Endothelial cell of umbilical vein (primary cell): ENCODE measurements at regions not wholly inside any gene's neighbourhood (a gene's known extent, or its start where the extent isn't known, plus 50 kb on each side); places are given as distances from the start of the nearest gene placed in this dataset.

Experiments
- BruUV-seq: library from RNA; stranded (reverse); fragments of 400-500 nt; replicated peaks from 2 replicates; lab custom pipeline; 2021; lab: Mats Ljungman, UMichigan
- CTCF ChIA-PET: fragments of 300-600, 350-600 bp; sonication (Branson Sonifier 250); formaldehyde crosslinking; loops from one replicate; lab custom pipeline; 2021; ENCODE audit warnings: antibody characterized with exemption, inconsistent platforms; lab: Charles Lee
- POLR2A ChIA-PET: fragments of 300-600, 350-600 bp; sonication (Branson Sonifier 250); formaldehyde crosslinking; loops from one replicate; lab custom pipeline; 2021; ENCODE audit warnings: antibody characterized with exemption, inconsistent platforms; lab: Charles Lee
- DNase-seq: peaks from one replicate; pipeline ENCODE4 v3.0.0-alpha.2; 2011; ENCODE audit warnings: low read depth, low spot score
- FAIRE-seq: peaks from 2 replicates; lab custom pipeline; 2011; peaks lifted over from hg19 to GRCh38; lab: Jason Lieb, UNC
- H2AFZ ChIP-seq: 2 replicates; pipeline ENCODE4 v1.6.0; 2012; ENCODE audit warnings: low read depth, low read length, control low read depth, inconsistent platforms
- H3K27ac ChIP-seq: 2 replicates; pipeline ENCODE4 v1.5.1; 2011; ENCODE audit warnings: low read depth, mild to moderate bottlenecking, control low read depth, low read length, moderate library complexity; ENCODE audit not compliant: insufficient read depth
- H3K27me3 ChIP-seq, 2 experiments: 2 replicates each; pipeline versions ENCODE4 v1.6.0 to v1.6.1; 2011; ENCODE audit warnings: low read length in 2 of 2, mixed read lengths in 1 of 2; ENCODE audit not compliant: control insufficient read depth in 2 of 2, insufficient read depth in 2 of 2
- H3K36me3 ChIP-seq, 2 experiments: 2 replicates in 1 of 2; 3 replicates in 1 of 2; pipeline ENCODE4 v1.5.1; 2011; ENCODE audit warnings: low read length in 2 of 2, mild to moderate bottlenecking in 1 of 2, moderate library complexity in 1 of 2; ENCODE audit not compliant: control insufficient read depth in 2 of 2, insufficient read depth in 2 of 2; ENCODE audit errors: extremely low read depth in 1 of 2
- H3K4me1 ChIP-seq: 3 replicates; pipeline ENCODE4 v1.5.1; 2011; ENCODE audit warnings: mild to moderate bottlenecking, low read length; ENCODE audit not compliant: control insufficient read depth, insufficient read depth; ENCODE audit errors: extremely low read depth
- H3K4me2 ChIP-seq: 2 replicates; pipeline ENCODE4 v1.6.1; 2011; ENCODE audit warnings: low read length, control low read depth, mixed read lengths; ENCODE audit not compliant: insufficient read depth
- H3K4me3 ChIP-seq, 3 experiments: fragments of 200-600 bp in 1 of 3; sonication (generic), shearing (Covaris generic) in 1 of 3; replicated peaks in 1 of 3; 2 replicates each; pipeline ENCODE4 v1.5.1; 2011 to 2016; ENCODE audit warnings: control low read depth in 3 of 3, low read length in 3 of 3, mild to moderate bottlenecking in 2 of 3, inconsistent platforms in 1 of 3, low read depth in 1 of 3, moderate library complexity in 1 of 3; ENCODE audit not compliant: insufficient read depth in 1 of 3
- H3K79me2 ChIP-seq: 2 replicates; pipeline ENCODE4 v1.6.0; 2012; ENCODE audit warnings: low read length, inconsistent platforms; ENCODE audit not compliant: control insufficient read depth, insufficient read depth
- H3K9ac ChIP-seq: replicated peaks from 2 replicates; pipeline ENCODE3; 2011; ENCODE audit warnings: low read length, control low read depth; ENCODE audit not compliant: insufficient read depth; ENCODE audit errors: extremely low read depth
- H3K9me1 ChIP-seq: replicated peaks from 3 replicates; pipeline ENCODE4 v1.6.0; 2011; ENCODE audit warnings: mild to moderate bottlenecking, low read length; ENCODE audit not compliant: control insufficient read depth, insufficient read depth; ENCODE audit errors: extremely low read depth
- H3K9me3 ChIP-seq: replicated peaks from 2 replicates; pipeline ENCODE4 v1.5.1; 2012; ENCODE audit warnings: low read length, inconsistent platforms; ENCODE audit not compliant: control insufficient read depth, insufficient read depth
- H4K20me1 ChIP-seq: replicated peaks from 2 replicates; pipeline ENCODE3; 2011; ENCODE audit warnings: mild to moderate bottlenecking, low read length; ENCODE audit not compliant: control insufficient read depth, insufficient read depth; ENCODE audit errors: extremely low read depth
- EZH2 ChIP-seq: IDR thresholded peaks from 2 replicates; pipeline ENCODE4 v1.6.1; 2012; ENCODE audit warnings: borderline replicate concordance, low read depth, mild to moderate bottlenecking, moderate library complexity, low read length, inconsistent platforms; ENCODE audit not compliant: severe bottlenecking
- FOS ChIP-seq: IDR thresholded peaks from 2 replicates; pipeline ENCODE4 v1.6.1; 2011; ENCODE audit warnings: mild to moderate bottlenecking, low read length, moderate library complexity, borderline replicate concordance; ENCODE audit not compliant: insufficient read depth
- GATA2 ChIP-seq: IDR thresholded peaks from 2 replicates; pipeline ENCODE4 v1.7.0; 2011; ENCODE audit warnings: low read depth, mild to moderate bottlenecking, moderate library complexity, mixed read lengths, low read length; ENCODE audit not compliant: insufficient read length, insufficient read depth
- JUN ChIP-seq: IDR thresholded peaks from 2 replicates; pipeline ENCODE4 v1.6.1; 2011; ENCODE audit warnings: borderline replicate concordance, low read depth; ENCODE audit not compliant: insufficient read length, insufficient read depth
- MAX ChIP-seq: IDR thresholded peaks from 2 replicates; pipeline ENCODE4 v1.6.1; 2011; ENCODE audit not compliant: insufficient read depth, insufficient read length
- MYC ChIP-seq: IDR thresholded peaks from one replicate; pipeline ENCODE4 v1.6.1; 2011; ENCODE audit warnings: mild to moderate bottlenecking, low read depth, low read length
- POLR2A ChIP-seq: IDR thresholded peaks from 2 replicates; pipeline ENCODE4 v1.6.1; 2012; ENCODE audit warnings: low read depth, mild to moderate bottlenecking, control low read depth, low read length
- POLR2AphosphoS5 ChIP-seq: IDR thresholded peaks from 2 replicates; pipeline ENCODE4 v1.6.1; 2012; ENCODE audit warnings: low read depth, mild to moderate bottlenecking, control low read depth, low read length, moderate library complexity; ENCODE audit not compliant: insufficient read depth
- dilution Hi-C: fragments of 300-500 bp; cut with MboI; formaldehyde crosslinking; loops from one replicate; pipeline ENCODE4 v1.15.0; 2019; ENCODE audit warnings: low sequenced_read_pairs; ENCODE audit not compliant: extremely low pct_ligation_motif_present
- intact Hi-C: fragments of 100-400 bp; cut with micrococcal nuclease; formaldehyde crosslinking; loops from one replicate; pipeline ENCODE4 v1.10.0; 2022
- TF ChIP-seq, protein P1 (sequence below), 2 donors: IDR thresholded peaks; 1 replicate in 1 of 2; 2 replicates in 1 of 2; pipeline ENCODE4 v1.5.1; 2011; ENCODE audit warnings: low read length in 2 of 2, mild to moderate bottlenecking in 2 of 2, moderate library complexity in 2 of 2, control low read depth in 1 of 2, inconsistent platforms in 1 of 2, low read depth in 1 of 2; ENCODE audit not compliant: insufficient read depth in 1 of 2; ENCODE audit errors: extremely low read depth in 1 of 2

- ChIA-PET POLR2A (no interaction called here), CTCF (interaction anchor here (0.9 kb wide), 1 partner anchor 10 kb away, joined by 6 read pairs; no protein-coding TSS in a partner anchor)
- no peak for FAIRE-seq
- Histone ChIP-seq H3K9me1 (no peaks in the 10 kb centered on the region), H3K27me3 (no peaks in the 10 kb centered on the region), H3K27ac (no peak overlapping the region), H3K4me1 (no peaks in the 10 kb centered on the region), H3K79me2 (no peaks in the 10 kb centered on the region), H4K20me1 (no peaks in the 10 kb centered on the region), H3K36me3 (no peaks in the 10 kb centered on the region), H2AFZ (no peak overlapping the region), H3K9ac (no peak overlapping the region), H3K4me2 (no peak overlapping the region), H3K9me3 (no peaks in the 10 kb centered on the region), H3K4me3 (no peak overlapping the region)
- BruUV-seq, result no TSS peak
- no peak for TF ChIP-seq FOS
- no peak for TF ChIP-seq MYC
- TF ChIP-seq POLR2A, result no peak
- no peak for TF ChIP-seq POLR2AphosphoS5
- TF ChIP-seq JUN, result no peak
- TF ChIP-seq, protein P1, sequence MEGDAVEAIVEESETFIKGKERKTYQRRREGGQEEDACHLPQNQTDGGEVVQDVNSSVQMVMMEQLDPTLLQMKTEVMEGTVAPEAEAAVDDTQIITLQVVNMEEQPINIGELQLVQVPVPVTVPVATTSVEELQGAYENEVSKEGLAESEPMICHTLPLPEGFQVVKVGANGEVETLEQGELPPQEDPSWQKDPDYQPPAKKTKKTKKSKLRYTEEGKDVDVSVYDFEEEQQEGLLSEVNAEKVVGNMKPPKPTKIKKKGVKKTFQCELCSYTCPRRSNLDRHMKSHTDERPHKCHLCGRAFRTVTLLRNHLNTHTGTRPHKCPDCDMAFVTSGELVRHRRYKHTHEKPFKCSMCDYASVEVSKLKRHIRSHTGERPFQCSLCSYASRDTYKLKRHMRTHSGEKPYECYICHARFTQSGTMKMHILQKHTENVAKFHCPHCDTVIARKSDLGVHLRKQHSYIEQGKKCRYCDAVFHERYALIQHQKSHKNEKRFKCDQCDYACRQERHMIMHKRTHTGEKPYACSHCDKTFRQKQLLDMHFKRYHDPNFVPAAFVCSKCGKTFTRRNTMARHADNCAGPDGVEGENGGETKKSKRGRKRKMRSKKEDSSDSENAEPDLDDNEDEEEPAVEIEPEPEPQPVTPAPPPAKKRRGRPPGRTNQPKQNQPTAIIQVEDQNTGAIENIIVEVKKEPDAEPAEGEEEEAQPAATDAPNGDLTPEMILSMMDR (IDR thresholded peaks at IDR 0.05; ENCODE audit: extremely low read depth in 1 of 2, insufficient read depth in 1 of 2, low read depth in 1 of 2, low read length in 2 of 2), result no peak
- no peak for TF ChIP-seq EZH2
- TF ChIP-seq MAX, result no peak
- no peak for TF ChIP-seq GATA2
- intact Hi-C loops, result no loop called here
- dilution Hi-C loops, result no loop called here
- DNase-seq, result no peak
Measured at GRCh38 chr12:30564394-30564793, 131.3 kb downstream of the IPO8 start.
